ENCODE measurements at regions not wholly inside any gene's neighbourhood (a gene's known extent, or its start where the extent isn't known, plus 50 kb on each side); places are given as distances from the start of the nearest gene placed in this dataset.

GRCh38 chr16:66169817-66170216, 196.7 kb upstream of the CDH5 start:
- DNase-seq = no peak

GRCh38 chr16:66168777-66169176, 197.7 kb upstream of the CDH5 start:
- DNase-seq = no peak

DNA sequence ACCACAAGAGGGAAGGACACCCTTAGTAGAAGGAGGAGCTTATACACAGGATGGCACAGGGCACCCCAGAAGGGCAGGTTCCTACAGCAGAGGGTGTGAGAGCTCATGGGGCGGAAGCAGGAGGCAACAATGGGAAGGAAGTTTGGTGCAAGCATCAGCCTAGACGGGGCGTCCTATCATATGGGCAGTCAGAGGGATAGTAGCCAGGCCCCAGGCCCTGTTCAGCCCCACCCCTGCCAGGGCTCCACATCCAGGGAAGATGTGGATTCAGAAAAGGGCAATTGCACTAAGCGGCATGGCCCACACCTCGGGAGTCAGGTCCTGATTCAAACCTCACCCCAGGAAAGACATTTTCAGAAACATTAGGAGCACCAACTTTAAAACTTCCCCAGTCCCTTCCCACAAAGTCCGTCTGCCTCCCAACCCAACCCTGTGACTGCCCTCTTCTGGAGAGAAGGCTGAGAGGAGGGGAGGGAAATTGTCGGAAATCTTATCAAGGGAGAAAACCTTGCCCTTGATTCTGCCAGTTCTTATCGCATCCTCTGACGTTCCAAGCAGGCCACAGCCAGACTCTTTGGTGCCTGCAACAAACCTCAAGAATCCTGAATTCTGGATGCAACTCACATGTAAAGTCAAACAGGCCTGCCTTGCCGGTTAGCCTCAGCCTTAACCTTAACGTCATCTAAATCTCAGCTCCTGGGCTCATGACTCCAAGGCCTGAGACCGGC, 198.8 kb upstream of the CDH5 start:
- no peak for DNase-seq

DNA sequence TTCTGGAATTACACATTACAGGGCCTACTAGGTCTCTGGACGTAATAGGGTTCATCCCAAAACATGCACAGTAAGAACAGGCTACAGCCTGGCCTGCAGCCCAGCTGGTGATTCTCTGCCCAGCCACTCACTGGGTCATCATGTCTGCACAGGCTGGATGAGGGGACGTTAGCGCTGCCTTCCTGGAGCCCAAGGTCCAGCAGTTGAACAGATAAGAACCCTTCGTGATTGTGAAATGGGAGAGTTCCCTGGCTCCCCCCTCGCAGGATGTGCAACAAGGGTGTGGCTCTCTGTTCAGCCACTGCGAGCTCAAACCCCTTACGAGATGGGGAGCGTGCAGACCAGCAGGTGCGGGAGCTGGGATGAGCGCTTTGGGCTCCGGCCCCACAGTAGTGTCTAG, 200.0 kb upstream of the CDH5 start:
- DNase-seq = no peak

DNA sequence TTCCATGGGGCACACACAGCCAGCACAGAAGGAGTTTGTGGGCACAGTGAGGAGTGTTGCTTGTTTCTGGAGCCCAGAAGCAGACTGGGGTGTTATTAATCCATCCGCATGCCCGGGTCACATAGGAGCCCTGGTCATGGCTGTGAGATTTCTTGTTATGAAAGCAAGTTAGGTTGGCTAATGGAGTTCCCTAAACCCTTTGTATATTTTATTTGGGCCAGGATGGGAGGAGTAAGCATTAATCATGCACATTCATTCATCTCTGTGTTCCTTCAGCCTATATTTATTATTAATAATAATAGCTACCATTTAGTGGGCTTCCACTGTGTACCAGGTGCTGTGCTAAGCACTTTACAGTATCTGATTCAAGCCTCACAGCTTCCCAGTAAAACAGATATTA, 200.6 kb upstream of the CDH5 start:
- no peak for DNase-seq

- DNase-seq = no peak
These were observed 201.8 kb upstream of the CDH5 start for GRCh38 chr16:66164581-66165247.

DNA sequence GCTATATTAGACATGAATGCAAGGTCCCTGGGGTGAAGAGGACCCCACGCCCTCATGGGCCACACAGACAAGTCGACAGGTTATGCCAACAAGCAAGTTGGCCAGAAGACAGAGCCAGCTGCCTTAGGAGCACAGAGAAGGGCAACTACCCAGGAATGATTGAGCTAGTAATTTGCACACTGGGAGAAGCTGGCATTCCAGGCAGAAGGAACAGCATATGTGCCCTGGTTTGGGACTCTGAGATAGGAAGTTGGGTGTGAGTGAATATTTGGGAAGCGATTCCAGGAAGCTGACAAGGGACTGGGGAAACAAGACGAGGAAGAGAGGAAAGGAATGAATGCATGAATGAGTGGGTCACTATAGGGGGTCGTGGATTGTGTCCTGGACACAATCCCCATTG, 203.7 kb upstream of the CDH5 start:
- no peak for DNase-seq

GRCh38 chr16:66161942-66162341, 204.5 kb upstream of the CDH5 start:
- no peak for DNase-seq

- DNase-seq = no peak
These were observed 205.2 kb upstream of the CDH5 start for GRCh38 chr16:66161269-66161668.

- no peak for DNase-seq
These were observed 206.5 kb upstream of the CDH5 start for GRCh38 chr16:66159987-66160386.

DNA sequence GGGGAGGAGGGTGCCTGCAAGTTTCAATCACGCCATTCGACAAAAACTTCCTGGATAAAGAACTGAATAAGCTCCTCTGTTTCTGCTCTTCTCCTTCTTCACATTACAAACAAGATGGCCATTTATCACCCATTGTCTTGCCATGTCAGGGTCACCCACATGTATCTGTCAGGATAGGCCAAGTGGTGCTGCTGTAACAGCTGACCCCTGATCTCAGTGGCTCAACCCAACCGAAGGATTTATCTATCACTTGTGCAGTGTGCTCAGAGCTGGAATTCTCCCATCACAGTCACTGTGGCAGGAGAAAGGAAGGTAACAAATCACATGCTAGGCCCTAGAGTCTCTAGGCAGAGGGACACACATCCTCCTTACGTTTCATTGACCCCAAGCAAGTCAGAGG, 210.0 kb upstream of the CDH5 start:
- no peak for DNase-seq

DNA sequence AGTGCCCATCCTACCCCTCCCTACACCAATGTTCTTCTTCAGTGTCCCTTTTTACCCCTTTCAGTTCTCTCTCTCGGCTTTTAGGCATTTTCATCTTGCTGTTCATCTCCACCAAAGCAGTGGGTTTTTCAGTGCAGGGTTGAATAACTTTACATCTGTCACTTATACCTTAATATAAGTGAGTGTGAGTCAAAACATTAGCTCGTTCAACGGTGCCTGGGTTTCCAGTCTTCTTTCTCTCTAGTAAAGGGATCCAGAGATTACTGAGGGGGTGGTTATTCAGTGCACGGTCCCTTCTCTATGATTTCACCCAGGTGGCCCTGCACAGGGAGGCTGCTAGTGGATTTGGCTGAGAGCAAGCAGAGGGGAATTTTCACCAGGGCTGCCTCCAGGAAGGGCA, 210.6 kb upstream of the CDH5 start:
- DNase-seq = no peak

GRCh38 chr16:66154801-66155200, 211.7 kb upstream of the CDH5 start:
- no peak for DNase-seq

GRCh38 chr16:66152823-66153393, 213.6 kb upstream of the CDH5 start:
- DNase-seq = no peak

DNA sequence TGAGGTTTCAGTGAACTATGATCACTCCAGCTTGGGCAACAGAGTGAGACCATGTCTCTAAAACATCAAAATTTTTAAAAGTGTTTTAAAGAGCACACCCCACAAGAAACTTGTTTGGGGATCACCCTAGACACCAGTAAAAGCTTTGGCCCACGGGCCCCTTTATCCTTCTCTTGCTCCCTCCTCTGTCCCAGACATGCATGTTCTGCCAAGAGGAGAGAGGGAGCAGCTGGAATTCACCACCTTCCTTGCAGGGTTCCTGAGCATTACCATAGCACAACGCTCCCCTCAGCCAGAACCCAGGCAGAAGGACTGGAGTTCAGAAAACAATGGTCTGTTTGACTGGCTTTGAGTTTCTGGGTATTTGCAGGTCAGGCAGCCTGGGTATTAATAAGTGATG, 214.3 kb upstream of the CDH5 start:
- no peak for DNase-seq

DNA sequence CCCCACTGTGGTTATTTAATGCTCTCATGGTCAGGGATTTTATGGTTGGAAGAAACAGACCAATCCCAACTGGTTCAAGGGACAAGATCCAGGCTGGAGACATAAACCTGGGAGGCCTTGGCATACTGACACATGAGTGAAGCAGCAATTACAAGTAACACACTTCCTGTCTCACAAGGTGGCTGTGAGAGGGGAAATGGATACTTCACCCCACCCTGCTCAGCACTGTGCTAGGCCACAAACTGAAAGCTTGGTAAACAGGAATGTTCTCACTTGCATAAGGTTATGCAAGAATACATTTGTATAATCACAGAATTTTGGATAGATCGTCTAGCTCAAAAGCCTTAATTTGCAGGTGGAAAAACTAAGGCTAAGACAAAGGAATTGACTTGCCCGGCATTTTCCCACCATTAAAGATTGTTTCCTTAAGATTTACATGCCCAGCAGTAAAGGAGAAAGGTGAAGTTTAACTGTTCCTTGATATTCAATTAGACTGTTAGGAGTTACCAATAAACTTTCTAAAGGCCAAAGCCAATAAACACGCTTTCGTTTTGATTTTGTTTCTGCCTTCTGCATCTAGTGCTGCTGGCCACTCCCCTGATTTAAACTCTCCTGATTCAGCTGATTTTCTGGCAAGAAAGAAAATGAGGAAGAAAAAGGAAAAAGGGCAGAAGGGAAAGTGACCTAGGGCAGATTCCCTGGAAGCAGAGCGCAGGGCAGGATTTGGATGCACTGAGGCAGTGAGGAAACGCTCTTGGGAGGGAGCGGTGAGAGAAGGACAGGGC, 215.6 kb upstream of the CDH5 start:
- DNase-seq = no peak

DNA sequence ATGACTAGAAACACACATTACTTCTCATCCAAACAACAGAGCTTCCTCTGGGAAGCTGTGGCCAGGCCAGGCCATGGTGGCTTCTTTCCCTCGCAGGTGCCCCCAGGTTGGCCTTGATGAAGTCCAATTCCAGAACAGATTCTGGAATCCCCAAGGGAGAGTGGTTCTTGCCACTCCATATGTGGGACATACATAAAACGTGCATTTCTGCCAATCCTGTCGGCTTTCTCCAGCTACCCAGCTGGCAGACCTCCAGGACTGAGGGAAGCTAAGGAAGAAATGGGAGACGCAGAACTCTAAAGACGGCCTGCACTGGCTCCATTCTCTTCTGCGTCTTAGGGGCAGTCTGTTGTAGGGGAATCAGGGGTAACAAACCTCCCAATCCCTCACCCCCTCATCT, 219.2 kb upstream of the CDH5 start:
- no peak for DNase-seq

GRCh38 chr16:66146798-66147197, 219.7 kb upstream of the CDH5 start:
- no peak for DNase-seq

GRCh38 chr16:66144641-66145040, 221.8 kb upstream of the CDH5 start:
- DNase-seq = no peak

DNA sequence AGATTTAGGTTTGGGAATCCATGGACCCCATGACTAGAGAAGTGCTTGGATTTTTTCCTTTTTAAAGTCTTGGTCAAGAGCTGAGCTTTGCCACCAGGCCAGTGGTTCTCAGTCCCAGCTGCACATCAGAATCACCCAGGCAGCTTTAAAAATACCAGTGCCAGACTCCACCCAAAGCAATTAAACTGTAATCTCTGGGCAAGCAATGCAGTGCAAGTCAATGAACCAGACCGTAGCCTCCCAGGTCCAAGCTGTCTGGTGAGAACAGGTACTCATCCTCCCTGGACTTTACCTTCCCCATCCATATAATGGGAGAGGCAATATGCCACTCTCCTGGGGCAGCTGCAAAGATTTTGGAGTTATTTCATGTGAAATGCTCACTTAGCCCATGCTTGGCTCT, 223.1 kb upstream of the CDH5 start:
- DNase-seq = no peak

GRCh38 chr16:66141885-66142284, 224.6 kb upstream of the CDH5 start:
- no peak for DNase-seq

DNA sequence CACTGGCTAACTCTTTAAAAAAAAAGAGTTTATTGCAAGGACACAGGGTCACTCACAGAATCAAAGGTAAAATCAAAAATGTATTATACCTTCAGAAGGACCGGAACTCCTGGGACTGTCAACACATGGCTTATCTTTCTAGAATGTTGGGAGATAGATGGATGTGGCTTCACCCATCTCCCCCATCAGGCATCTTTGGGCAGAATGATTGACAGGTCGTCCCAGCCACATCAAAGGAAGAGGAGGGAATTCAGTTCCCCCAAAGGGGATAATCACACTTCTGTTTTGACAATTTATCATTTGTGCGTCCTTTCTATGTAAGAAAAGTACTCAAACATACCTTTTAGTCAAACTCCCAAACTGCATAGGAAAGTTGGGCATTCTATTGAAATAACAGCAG, 228.6 kb upstream of the CDH5 start:
- no peak for DNase-seq

DNA sequence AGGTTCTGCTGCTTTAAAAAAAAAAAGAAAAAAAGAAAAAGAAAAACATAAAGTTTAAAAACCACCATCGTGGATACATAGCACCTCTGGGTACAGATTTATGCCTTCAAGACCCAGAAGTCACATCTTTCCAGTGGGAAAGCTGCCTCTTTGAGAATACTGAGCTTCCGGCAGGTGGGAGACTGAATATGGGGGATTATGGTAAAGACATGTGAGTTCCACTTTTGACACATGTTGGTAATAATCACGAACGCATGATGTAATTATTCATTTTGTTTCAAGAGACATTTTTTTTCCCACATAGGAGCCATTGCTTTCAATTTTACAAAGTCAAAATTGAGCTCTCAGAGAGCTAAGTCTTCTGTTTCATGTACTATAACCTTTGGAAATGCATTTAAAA, 229.7 kb upstream of the CDH5 start:
- DNase-seq = no peak

DNA sequence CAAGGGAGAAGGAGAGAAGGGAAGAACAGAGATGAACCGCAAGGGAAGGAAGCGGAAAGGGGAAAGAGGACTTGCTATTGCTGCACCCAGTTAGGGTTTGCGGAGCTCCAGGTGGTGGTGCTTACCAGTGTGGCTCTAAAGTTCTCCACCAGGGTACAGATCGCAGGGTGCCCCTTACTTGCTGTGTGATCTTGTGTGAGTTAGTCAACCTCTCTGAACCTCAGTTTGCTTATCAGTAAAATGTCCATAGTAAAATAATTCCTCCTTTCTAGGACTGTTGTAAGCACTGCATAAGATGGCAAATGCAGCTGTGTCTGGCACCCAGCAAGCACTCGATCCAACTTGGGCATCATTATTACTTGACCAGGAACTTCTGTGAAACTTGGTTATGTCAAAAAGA, 230.7 kb upstream of the CDH5 start:
- no peak for DNase-seq

Data from cerebellar nuclear complex (tissue), 1 donor.